Caki2 (cell line): ENCODE measurements at regions not wholly inside any gene's neighbourhood (a gene's known extent, or its start where the extent isn't known, plus 50 kb on each side); places are given as distances from the start of the nearest gene placed in this dataset.
A peak's percentile ranks its signal among the peaks of the same experiment; 100 is the strongest.

Experiments used
- DNase-seq: peaks from one replicate; pipeline ENCODE4 v3.0.0-alpha.2; 2015; ENCODE audit warnings: low read depth
- in situ Hi-C: cut with HindIII; loops from 2 replicates; pipeline ENCODE4 v1.10.0; 2016; ENCODE audit warnings: low sequenced_read_pairs, low pct_unique_long_range_greater_than_20kb, mixed read lengths

GRCh38 chr3:156620901-156621300, 53.5 kb upstream of the TIPARP start:
- DNase-seq: no peak
- in situ Hi-C loops: no loop called here

- DNase-seq: peak; percentile 74
- in situ Hi-C loops: no loop called here
Measured at GRCh38 chr3:156620260-156620659, 54.1 kb upstream of the TIPARP start.

DNA sequence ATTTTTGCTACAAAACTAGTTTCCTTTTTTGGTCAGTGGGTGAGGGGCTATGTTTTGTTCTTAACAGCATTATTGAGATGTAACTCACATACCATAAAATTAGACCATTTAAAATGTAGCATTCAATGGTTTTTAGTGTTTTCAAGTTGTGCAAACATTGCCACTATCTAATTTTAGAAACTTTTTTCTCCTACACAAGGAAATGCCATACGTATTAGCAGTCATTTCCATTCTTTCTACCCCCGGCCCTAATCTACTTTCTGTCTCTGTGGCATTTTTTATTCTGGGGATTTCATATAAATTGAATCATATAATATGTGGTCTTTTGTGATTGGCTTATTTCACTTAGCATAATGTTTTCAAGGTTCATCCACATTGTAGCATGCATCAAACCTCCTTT, 55.0 kb upstream of the TIPARP start:
- in situ Hi-C loops: no loop called here
- DNase-seq: no peak

DNA sequence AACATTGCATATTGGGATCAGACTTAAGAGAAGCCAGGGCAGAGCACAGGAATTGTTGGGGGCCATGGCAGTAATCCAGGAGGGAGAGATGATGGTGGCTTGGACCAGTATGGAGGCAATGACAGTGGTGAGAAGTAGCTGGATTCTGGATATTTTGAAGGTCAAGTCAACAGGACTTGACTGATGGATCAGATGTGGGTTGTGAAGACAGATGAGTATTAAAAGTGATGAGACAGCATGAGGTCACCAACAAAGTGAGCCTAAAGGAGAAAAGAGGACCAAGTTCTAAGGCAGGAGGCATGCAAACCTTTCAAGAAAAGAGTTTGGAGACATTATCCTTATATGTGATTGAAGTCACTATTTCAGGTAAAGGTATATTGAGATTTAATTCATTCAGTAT, 56.6 kb upstream of the TIPARP start:
- in situ Hi-C loops: no loop called here
- no peak for DNase-seq

DNA sequence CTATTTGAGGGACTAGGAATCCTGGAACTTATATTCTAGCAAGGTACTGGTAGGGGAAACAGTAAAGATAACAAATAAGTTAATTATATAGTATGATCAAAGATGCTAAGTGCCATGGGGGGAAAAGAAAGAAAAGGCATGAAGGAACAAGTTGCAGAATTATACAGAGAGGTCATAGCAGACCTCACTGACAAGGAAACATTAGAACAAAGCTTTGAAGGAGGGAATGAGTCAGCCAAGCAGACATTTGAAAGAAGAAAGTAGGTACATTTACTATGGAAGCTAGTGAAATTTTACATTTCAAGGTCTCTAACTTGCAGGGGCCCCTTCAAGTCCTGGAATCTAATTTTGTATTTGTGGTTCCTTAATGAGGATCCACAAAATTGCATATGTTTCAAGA, 57.2 kb upstream of the TIPARP start:
- no peak for DNase-seq
- in situ Hi-C loops: no loop called here

DNA sequence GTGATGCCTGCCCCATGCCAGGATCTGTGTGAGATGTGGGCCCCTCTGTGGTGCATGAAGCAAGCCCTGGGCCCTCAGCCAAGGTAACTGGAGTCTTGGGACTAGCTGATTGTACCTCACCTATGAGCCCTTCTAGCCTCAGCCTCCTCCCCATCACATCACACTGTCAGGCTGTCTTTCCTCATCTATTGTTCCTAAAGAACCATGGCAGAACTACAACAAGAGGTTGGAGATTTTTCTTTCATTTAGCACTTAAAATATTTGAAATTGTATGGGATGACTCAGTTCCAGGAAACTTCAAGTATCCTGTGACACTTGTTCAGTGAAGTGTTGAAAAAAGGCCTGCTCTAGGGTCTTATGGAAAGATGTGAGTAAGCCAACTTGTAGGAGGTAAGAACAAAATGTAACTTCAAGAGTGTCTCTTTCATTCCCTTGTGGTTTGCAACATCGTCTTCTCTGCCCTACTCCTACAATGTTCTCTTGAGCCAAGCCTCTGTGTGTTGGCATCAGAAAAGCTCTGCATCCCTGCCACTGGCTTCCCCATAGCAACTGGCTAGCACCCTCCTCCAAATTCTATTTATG, 58.7 kb upstream of the TIPARP start:
- in situ Hi-C loops: no loop called here
- DNase-seq: peak; percentile 88

DNA sequence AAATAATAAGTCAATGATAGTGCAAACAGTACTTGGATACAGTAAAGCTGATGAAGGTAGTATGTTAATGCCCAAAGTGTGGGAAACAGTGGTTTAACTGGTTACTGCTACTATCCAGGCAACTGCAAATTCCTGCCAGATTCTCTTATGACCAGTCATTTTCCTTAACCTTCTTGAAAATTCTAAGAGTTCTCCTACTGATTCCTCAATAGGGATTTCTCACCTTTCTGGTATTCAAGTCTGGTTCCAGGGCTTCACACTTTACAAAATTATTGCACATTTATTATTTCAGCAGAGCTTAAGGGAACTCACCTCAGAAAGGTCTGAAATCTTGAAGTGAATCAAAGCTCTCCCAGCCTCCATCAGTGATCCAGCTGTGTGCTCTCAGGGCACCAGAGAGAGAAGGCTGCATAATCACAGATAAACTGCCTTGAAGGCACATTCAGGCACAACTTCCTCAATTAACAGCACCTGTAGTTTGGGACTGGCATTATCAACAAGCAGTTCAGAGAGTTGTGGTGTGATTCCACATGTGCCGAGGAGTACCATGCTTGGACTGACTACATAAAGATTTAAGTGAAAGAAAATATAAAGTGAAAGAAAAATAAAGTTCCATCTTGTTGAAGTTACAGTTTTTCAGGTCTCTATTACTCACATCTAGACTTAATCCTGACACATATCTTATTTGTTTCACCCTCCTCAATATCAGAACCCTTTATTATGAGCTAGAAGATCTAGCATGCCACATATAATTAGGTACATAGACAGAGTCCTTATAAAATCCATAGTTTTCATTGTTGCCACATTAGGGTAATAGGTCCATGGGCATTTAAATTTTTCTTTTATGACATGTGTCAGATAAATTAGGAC, 59.5 kb upstream of the TIPARP start:
- in situ Hi-C loops: no loop called here
- DNase-seq: no peak

GRCh38 chr3:156612903-156613302, 58.0 kb upstream of the SSR3 start:
- in situ Hi-C loops: no loop called here
- DNase-seq: no peak

DNA sequence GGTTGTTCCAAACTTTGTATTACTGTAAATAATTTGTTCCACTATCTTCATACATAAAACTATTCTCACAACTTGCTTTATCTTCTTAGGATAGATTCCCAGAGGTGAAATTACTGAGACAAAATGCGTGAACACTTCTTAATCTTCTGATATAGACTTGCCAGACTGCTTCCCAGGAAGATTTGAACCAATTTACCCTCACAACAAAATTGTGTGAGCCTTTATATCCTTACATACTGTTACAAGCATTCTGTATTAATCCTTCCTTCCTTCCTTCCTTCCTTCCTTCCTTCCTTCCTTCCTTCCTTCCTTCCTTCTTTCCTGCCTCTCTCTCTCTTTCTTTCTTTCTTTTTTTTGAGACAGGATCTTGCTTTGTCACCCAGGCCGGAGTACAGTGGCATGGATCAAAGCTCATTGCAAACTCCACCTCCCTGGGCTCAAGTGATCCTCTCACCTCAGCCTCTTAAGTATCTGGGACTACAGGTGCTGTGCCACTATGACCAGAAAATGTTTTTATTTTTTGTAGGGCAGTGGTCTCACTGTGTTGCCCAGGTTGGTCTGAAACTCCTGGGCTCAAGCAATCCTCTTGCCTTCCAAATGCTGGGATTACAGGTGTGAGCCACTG, 57.1 kb upstream of the SSR3 start:
- in situ Hi-C loops: no loop called here
- DNase-seq: no peak

DNA sequence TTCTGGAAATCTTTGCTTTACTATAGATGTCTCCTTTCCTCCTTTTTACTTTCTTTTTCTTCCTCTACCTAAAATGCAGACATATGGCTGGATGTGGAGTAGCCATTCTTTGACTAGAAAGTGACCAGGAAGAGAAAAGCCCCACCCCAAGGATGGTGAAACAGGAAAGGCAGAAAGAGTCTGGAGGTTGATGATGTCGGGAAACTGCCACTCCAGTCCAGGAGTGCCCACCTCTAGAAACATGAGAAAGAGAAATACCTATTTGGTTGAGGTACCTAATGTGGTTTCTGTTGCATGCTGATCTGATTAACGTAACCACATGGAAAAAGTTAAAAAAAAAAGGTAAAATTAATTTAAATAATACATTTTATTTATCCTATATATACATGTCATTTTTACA, 55.2 kb upstream of the SSR3 start:
- no peak for DNase-seq
- in situ Hi-C loops: no loop called here

DNA sequence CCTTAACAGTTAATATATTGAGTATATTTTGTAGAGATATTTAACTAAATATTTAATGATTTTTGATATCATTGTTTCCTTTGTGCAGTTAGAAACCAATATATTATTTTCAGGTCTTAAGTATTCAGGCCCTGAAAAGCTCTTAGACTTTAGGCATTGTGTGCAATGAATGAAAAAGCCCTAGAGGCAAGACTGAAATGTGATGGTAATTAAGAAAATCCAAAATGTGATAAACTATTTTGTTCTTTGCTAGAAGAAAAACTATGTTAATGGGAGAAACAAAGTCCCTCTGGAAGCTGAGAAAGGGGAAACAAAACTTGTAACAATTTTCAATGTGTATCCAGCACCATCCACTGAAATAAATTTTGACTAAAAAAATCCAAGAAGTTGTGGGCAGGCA, 54.6 kb upstream of the SSR3 start:
- DNase-seq: no peak
- in situ Hi-C loops: no loop called here

- in situ Hi-C loops: no loop called here
- DNase-seq: no peak
Measured at GRCh38 chr3:156608601-156609514, 53.9 kb upstream of the SSR3 start.

- no peak for DNase-seq
- in situ Hi-C loops: no loop called here
Measured at GRCh38 chr3:156606729-156607128, 51.8 kb upstream of the SSR3 start.

- in situ Hi-C loops: no loop called here
- peak; percentile 90 for DNase-seq
Measured at GRCh38 chr3:156605686-156606605, 51.0 kb upstream of the SSR3 start.

GRCh38 chr3:156604642-156605144, 49.8 kb upstream of the SSR3 start:
- in situ Hi-C loops: no loop called here
- peak; percentile 73 for DNase-seq
